GM12874 (cell line): ENCODE measurements at regions not wholly inside any gene's neighbourhood (a gene's known extent, or its start where the extent isn't known, plus 50 kb on each side); places are given as distances from the start of the nearest gene placed in this dataset.

Experiments
- CTCF ChIP-seq: IDR thresholded peaks from 2 replicates; pipeline ENCODE4 v1.5.1; 2011; ENCODE audit warnings: low read depth, mild to moderate bottlenecking, control low read depth, low read length, moderate library complexity; ENCODE audit not compliant: insufficient read depth

- no peak for TF ChIP-seq CTCF
Measured at GRCh38 chr12:16857456-16857923, 251.5 kb upstream of the LMO3 start.

- TF ChIP-seq CTCF: no peak
Measured at GRCh38 chr12:16854465-16854864, 248.5 kb upstream of the LMO3 start.

- TF ChIP-seq CTCF: no peak
Measured at GRCh38 chr12:16849473-16849872, 243.5 kb upstream of the LMO3 start.

- peak; percentile 20; the same call in 1 of the 2 replicates for TF ChIP-seq CTCF
Measured at GRCh38 chr12:16844875-16845274, 238.9 kb upstream of the LMO3 start.

GRCh38 chr12:16833376-16834015, 227.5 kb upstream of the LMO3 start:
- TF ChIP-seq CTCF: no peak

- no peak for TF ChIP-seq CTCF
Measured at GRCh38 chr12:16828891-16829290, 222.9 kb upstream of the LMO3 start.

GRCh38 chr12:16807731-16808130, 201.8 kb upstream of the LMO3 start:
- TF ChIP-seq CTCF: no peak
